Midbrain (tissue), 1 donor: ENCODE measurements at regions not wholly inside any gene's neighbourhood (a gene's known extent, or its start where the extent isn't known, plus 50 kb on each side); places are given as distances from the start of the nearest gene placed in this dataset.
"Not testable (repeated sequence)": the region's sequence is repeated elsewhere in the genome, so short reads cannot be mapped to it uniquely, and the experiment has no call there.

Experiments used
- DNase-seq: peaks from one replicate; lab custom pipeline; 2025; lab: John Stamatoyannopoulos, UW

GRCh38 chr7:19296617-19297016 is 151.4 kb upstream of the FERD3L start:
- no peak for DNase-seq

GRCh38 chr7:19295376-19295775 is 150.2 kb upstream of the FERD3L start:
- DNase-seq = no peak

GRCh38 chr7:19294619-19295018 is 149.4 kb upstream of the FERD3L start:
- no peak for DNase-seq

GRCh38 chr7:19293431-19293830 is 148.2 kb upstream of the FERD3L start:
- DNase-seq = no peak

GRCh38 chr7:19290968-19291367 is 145.7 kb upstream of the FERD3L start:
- DNase-seq = no peak

GRCh38 chr7:19290066-19290465 is 144.8 kb upstream of the FERD3L start:
- DNase-seq = no peak

GRCh38 chr7:19284596-19285300 is 139.5 kb upstream of the FERD3L start:
- DNase-seq = no peak

- DNase-seq = no peak
Measured at GRCh38 chr7:19284136-19284535, 138.9 kb upstream of the FERD3L start.

- DNase-seq = no peak
Measured at GRCh38 chr7:19275000-19275399, 129.8 kb upstream of the FERD3L start.

- DNase-seq = not testable (repeated sequence)
Measured at GRCh38 chr7:19272329-19272728, 127.1 kb upstream of the FERD3L start.

- DNase-seq = no peak
Measured at GRCh38 chr7:19269301-19269700, 124.1 kb upstream of the FERD3L start.

GRCh38 chr7:19268737-19269136 is 123.5 kb upstream of the FERD3L start:
- DNase-seq = no peak

- DNase-seq = no peak
Measured at GRCh38 chr7:19262826-19263225, 117.6 kb upstream of the FERD3L start.

GRCh38 chr7:19249281-19249680 is 104.1 kb upstream of the FERD3L start:
- DNase-seq = no peak

- no peak for DNase-seq
Measured at GRCh38 chr7:19248681-19249080, 103.5 kb upstream of the FERD3L start.

GRCh38 chr7:19248115-19248514 is 102.9 kb upstream of the FERD3L start:
- DNase-seq = no peak

GRCh38 chr7:19247017-19247416 is 101.8 kb upstream of the FERD3L start:
- no peak for DNase-seq

GRCh38 chr7:19242246-19242645 is 97.0 kb upstream of the FERD3L start:
- DNase-seq = no peak

- DNase-seq = no peak
Measured at GRCh38 chr7:19239951-19240350, 94.7 kb upstream of the FERD3L start.

- DNase-seq = no peak
Measured at GRCh38 chr7:19235680-19236079, 90.5 kb upstream of the FERD3L start.

- DNase-seq = no peak
Measured at GRCh38 chr7:19224951-19225350, 79.7 kb upstream of the FERD3L start.

- no peak for DNase-seq
Measured at GRCh38 chr7:19215412-19215811, 70.2 kb upstream of the FERD3L start.

- no peak for DNase-seq
Measured at GRCh38 chr7:19213746-19214145, 68.5 kb upstream of the FERD3L start.

GRCh38 chr7:19210893-19211413 is 65.7 kb upstream of the FERD3L start:
- DNase-seq = no peak
